MM.1S (cell line): ENCODE measurements at regions not wholly inside any gene's neighbourhood (a gene's known extent, or its start where the extent isn't known, plus 50 kb on each side); places are given as distances from the start of the nearest gene placed in this dataset.

Source experiments
- EZH2phosphoT487 ChIP-seq: fragments of 300-600 bp; sonication (generic); IDR thresholded peaks from 2 replicates; pipeline ENCODE4 v1.6.1; 2018; ENCODE audit warnings: antibody characterized with exemption, low read length
- TF ChIP-seq, protein P1 (sequence below): fragments of 300-600 bp; sonication (generic); IDR thresholded peaks from 2 replicates; pipeline ENCODE4 v1.5.1; 2016; ENCODE audit warnings: antibody characterized with exemption, low read length, mixed read lengths

DNA sequence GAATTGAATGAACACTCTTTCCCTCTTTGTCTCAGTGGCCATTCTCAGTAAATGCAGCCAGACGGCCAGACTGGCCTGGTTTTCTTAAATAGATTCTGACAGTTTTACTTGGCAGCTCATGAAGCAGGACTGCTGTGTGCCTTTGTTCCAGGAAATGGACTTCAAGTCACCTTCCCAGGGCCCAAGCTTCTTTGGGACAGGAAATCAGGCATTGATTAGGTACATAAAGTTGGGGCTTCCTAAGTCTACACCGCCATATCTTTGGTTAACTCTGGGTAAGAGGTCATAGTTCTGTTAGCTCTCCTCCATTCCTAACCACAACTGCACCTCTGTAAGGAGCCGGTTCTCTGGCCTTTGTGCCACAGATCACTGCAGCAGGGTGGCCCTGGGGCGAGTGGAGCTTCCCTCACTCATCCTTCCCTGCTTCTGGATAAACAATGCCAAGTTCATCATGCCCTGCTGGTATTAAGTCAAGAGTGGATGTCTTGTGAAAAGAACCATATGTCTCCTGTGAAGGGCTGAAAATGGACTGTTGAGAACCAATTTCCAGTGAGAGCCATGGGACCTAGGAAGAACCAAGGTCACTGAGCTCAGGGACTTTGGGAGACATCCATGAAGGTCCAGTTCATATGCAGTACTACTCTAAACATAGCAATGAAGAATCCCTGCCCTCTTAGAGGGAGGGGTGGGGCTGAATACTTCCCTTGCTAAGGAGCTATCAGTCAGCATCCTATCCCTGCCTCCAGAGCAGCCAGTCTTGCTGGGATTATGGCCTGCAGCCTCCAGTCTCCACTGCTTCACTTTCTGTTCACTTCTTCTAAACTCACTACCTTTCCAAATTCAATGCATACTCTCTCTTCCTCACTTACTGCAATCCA, 122.6 kb upstream of the XPO1 start:
- TF ChIP-seq, protein P1, sequence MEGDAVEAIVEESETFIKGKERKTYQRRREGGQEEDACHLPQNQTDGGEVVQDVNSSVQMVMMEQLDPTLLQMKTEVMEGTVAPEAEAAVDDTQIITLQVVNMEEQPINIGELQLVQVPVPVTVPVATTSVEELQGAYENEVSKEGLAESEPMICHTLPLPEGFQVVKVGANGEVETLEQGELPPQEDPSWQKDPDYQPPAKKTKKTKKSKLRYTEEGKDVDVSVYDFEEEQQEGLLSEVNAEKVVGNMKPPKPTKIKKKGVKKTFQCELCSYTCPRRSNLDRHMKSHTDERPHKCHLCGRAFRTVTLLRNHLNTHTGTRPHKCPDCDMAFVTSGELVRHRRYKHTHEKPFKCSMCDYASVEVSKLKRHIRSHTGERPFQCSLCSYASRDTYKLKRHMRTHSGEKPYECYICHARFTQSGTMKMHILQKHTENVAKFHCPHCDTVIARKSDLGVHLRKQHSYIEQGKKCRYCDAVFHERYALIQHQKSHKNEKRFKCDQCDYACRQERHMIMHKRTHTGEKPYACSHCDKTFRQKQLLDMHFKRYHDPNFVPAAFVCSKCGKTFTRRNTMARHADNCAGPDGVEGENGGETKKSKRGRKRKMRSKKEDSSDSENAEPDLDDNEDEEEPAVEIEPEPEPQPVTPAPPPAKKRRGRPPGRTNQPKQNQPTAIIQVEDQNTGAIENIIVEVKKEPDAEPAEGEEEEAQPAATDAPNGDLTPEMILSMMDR, result no peak
- no peak for TF ChIP-seq EZH2phosphoT487
